Activated naive CD8-positive, alpha-beta T cell treated with anti-CD3 and anti-CD28 coated beads for 36 hours (primary cell): ENCODE measurements at regions not wholly inside any gene's neighbourhood (a gene's known extent, or its start where the extent isn't known, plus 50 kb on each side); places are given as distances from the start of the nearest gene placed in this dataset.

Experiments
- DNase-seq: peaks from one replicate; pipeline ENCODE4 v3.0.0; 2021
- H3K27ac Mint-ChIP-seq: one replicate; pipeline ENCODE4 v1.8.0; 2022; ENCODE audit warnings: mild to moderate bottlenecking, moderate library complexity, mixed read lengths
- H3K27me3 Mint-ChIP-seq: one replicate; pipeline ENCODE4 v1.8.0; 2022; ENCODE audit warnings: mild to moderate bottlenecking, mixed read lengths
- H3K36me3 Mint-ChIP-seq: one replicate; pipeline ENCODE4 v1.8.0; 2021; ENCODE audit warnings: mild to moderate bottlenecking, mixed read lengths
- H3K4me1 Mint-ChIP-seq: one replicate; pipeline ENCODE4 v1.8.0; 2021; ENCODE audit warnings: mixed read lengths
- H3K4me3 Mint-ChIP-seq: one replicate; pipeline ENCODE4 v1.8.0; 2022; ENCODE audit warnings: mild to moderate bottlenecking, moderate library complexity, mixed read lengths
- H3K9me3 Mint-ChIP-seq: one replicate; pipeline ENCODE4 v1.8.0; 2022; ENCODE audit warnings: mixed read lengths

GRCh38 chr5:124055751-124056150, 543.8 kb downstream of the CSNK1G3 start:
- Mint-ChIP-seq H3K27me3 (peaks cover 3% of the 10 kb centered on the region), H3K9me3 (no peaks in the 10 kb centered on the region), H3K36me3 (no peaks in the 10 kb centered on the region), H3K27ac (no peak overlapping the region), H3K4me3 (no peak overlapping the region), H3K4me1 (peaks cover 5% of the 10 kb centered on the region)
- no peak for DNase-seq

GRCh38 chr5:124054564-124054963, 542.6 kb downstream of the CSNK1G3 start:
- Mint-ChIP-seq H3K4me3 (no peak overlapping the region), H3K27ac (no peak overlapping the region), H3K9me3 (no peaks in the 10 kb centered on the region), H3K36me3 (no peaks in the 10 kb centered on the region), H3K4me1 (peaks cover 5% of the 10 kb centered on the region), H3K27me3 (peaks cover 3% of the 10 kb centered on the region)
- DNase-seq: no peak

- DNase-seq: no peak
- Mint-ChIP-seq H3K36me3 (no peaks in the 10 kb centered on the region), H3K9me3 (no peaks in the 10 kb centered on the region), H3K4me1 (peaks cover 5% of the 10 kb centered on the region), H3K4me3 (no peak overlapping the region), H3K27ac (no peak overlapping the region), H3K27me3 (peaks cover 3% of the 10 kb centered on the region)
These were observed 541.4 kb downstream of the CSNK1G3 start for GRCh38 chr5:124053340-124053739.

GRCh38 chr5:124052201-124052600, 540.2 kb downstream of the CSNK1G3 start:
- no peak for DNase-seq
- Mint-ChIP-seq H3K9me3 (no peaks in the 10 kb centered on the region), H3K27me3 (peaks cover 2% of the 10 kb centered on the region), H3K4me3 (no peak overlapping the region), H3K36me3 (no peaks in the 10 kb centered on the region), H3K27ac (no peak overlapping the region), H3K4me1 (no peaks in the 10 kb centered on the region)

- H3K36me3 Mint-ChIP-seq: no peaks in the 10 kb centered on the region
- H3K4me3 Mint-ChIP-seq: no peak overlapping the region
- H3K4me1 Mint-ChIP-seq: no peaks in the 10 kb centered on the region
- H3K9me3 Mint-ChIP-seq: no peaks in the 10 kb centered on the region
- H3K27ac Mint-ChIP-seq: no peak overlapping the region
- DNase-seq: no peak
- H3K27me3 Mint-ChIP-seq: no peaks in the 10 kb centered on the region
These were observed 538.3 kb downstream of the CSNK1G3 start for GRCh38 chr5:124050120-124050770.

- Mint-ChIP-seq H3K27ac (no peak overlapping the region), H3K9me3 (peaks cover 1% of the 10 kb centered on the region), H3K4me1 (no peaks in the 10 kb centered on the region), H3K4me3 (no peak overlapping the region), H3K36me3 (no peaks in the 10 kb centered on the region), H3K27me3 (no peaks in the 10 kb centered on the region)
- DNase-seq: no peak
These were observed 533.4 kb downstream of the CSNK1G3 start for GRCh38 chr5:124045412-124045811.

- Mint-ChIP-seq H3K27me3 (no peaks in the 10 kb centered on the region), H3K9me3 (peaks cover 1% of the 10 kb centered on the region), H3K4me1 (no peaks in the 10 kb centered on the region), H3K27ac (no peak overlapping the region), H3K4me3 (no peak overlapping the region), H3K36me3 (no peaks in the 10 kb centered on the region)
- no peak for DNase-seq
These were observed 532.6 kb downstream of the CSNK1G3 start for GRCh38 chr5:124044613-124045012.

GRCh38 chr5:124043456-124043855, 531.5 kb downstream of the CSNK1G3 start:
- H3K27me3 Mint-ChIP-seq: no peaks in the 10 kb centered on the region
- no peaks in the 10 kb centered on the region for H3K4me1 Mint-ChIP-seq
- no peak overlapping the region for H3K27ac Mint-ChIP-seq
- no peaks in the 10 kb centered on the region for H3K36me3 Mint-ChIP-seq
- H3K9me3 Mint-ChIP-seq: peaks cover 1% of the 10 kb centered on the region
- no peak overlapping the region for H3K4me3 Mint-ChIP-seq
- no peak for DNase-seq

- Mint-ChIP-seq H3K9me3 (peaks cover 1% of the 10 kb centered on the region), H3K27me3 (no peaks in the 10 kb centered on the region), H3K4me1 (no peaks in the 10 kb centered on the region), H3K4me3 (no peak overlapping the region), H3K27ac (no peak overlapping the region), H3K36me3 (no peaks in the 10 kb centered on the region)
- no peak for DNase-seq
These were observed 528.8 kb downstream of the CSNK1G3 start for GRCh38 chr5:124040799-124041198.

- no peaks in the 10 kb centered on the region for H3K27me3 Mint-ChIP-seq
- H3K9me3 Mint-ChIP-seq: peaks cover 1% of the 10 kb centered on the region
- no peaks in the 10 kb centered on the region for H3K4me1 Mint-ChIP-seq
- H3K4me3 Mint-ChIP-seq: no peak overlapping the region
- no peak for DNase-seq
- H3K27ac Mint-ChIP-seq: no peak overlapping the region
- H3K36me3 Mint-ChIP-seq: no peaks in the 10 kb centered on the region
These were observed 527.4 kb downstream of the CSNK1G3 start for GRCh38 chr5:124039410-124039809.

GRCh38 chr5:124036786-124037185, 524.8 kb downstream of the CSNK1G3 start:
- H3K4me3 Mint-ChIP-seq: no peak overlapping the region
- no peaks in the 10 kb centered on the region for H3K27me3 Mint-ChIP-seq
- H3K9me3 Mint-ChIP-seq: no peaks in the 10 kb centered on the region
- DNase-seq: no peak
- H3K4me1 Mint-ChIP-seq: no peaks in the 10 kb centered on the region
- H3K27ac Mint-ChIP-seq: no peak overlapping the region
- H3K36me3 Mint-ChIP-seq: no peaks in the 10 kb centered on the region

GRCh38 chr5:124034963-124035362, 523.0 kb downstream of the CSNK1G3 start:
- H3K27ac Mint-ChIP-seq: no peak overlapping the region
- H3K4me3 Mint-ChIP-seq: no peak overlapping the region
- no peaks in the 10 kb centered on the region for H3K4me1 Mint-ChIP-seq
- no peak for DNase-seq
- H3K27me3 Mint-ChIP-seq: no peaks in the 10 kb centered on the region
- H3K9me3 Mint-ChIP-seq: no peaks in the 10 kb centered on the region
- H3K36me3 Mint-ChIP-seq: no peaks in the 10 kb centered on the region

GRCh38 chr5:124034083-124034700, 522.2 kb downstream of the CSNK1G3 start:
- Mint-ChIP-seq H3K4me1 (no peaks in the 10 kb centered on the region), H3K36me3 (no peaks in the 10 kb centered on the region), H3K9me3 (no peaks in the 10 kb centered on the region), H3K4me3 (no peak overlapping the region), H3K27me3 (no peaks in the 10 kb centered on the region), H3K27ac (no peak overlapping the region)
- no peak for DNase-seq

- no peak for DNase-seq
- no peaks in the 10 kb centered on the region for H3K27me3 Mint-ChIP-seq
- H3K9me3 Mint-ChIP-seq: no peaks in the 10 kb centered on the region
- H3K4me3 Mint-ChIP-seq: no peak overlapping the region
- no peaks in the 10 kb centered on the region for H3K36me3 Mint-ChIP-seq
- H3K27ac Mint-ChIP-seq: no peak overlapping the region
- no peaks in the 10 kb centered on the region for H3K4me1 Mint-ChIP-seq
These were observed 518.1 kb downstream of the CSNK1G3 start for GRCh38 chr5:124030043-124030491.

GRCh38 chr5:124027441-124027840, 515.5 kb downstream of the CSNK1G3 start:
- Mint-ChIP-seq H3K9me3 (no peaks in the 10 kb centered on the region), H3K36me3 (no peaks in the 10 kb centered on the region), H3K27ac (no peak overlapping the region), H3K27me3 (no peaks in the 10 kb centered on the region), H3K4me1 (no peaks in the 10 kb centered on the region), H3K4me3 (no peak overlapping the region)
- no peak for DNase-seq

GRCh38 chr5:124025306-124025845, 513.4 kb downstream of the CSNK1G3 start:
- H3K27ac Mint-ChIP-seq: no peak overlapping the region
- DNase-seq: no peak
- H3K36me3 Mint-ChIP-seq: no peaks in the 10 kb centered on the region
- H3K4me1 Mint-ChIP-seq: no peaks in the 10 kb centered on the region
- no peak overlapping the region for H3K4me3 Mint-ChIP-seq
- no peaks in the 10 kb centered on the region for H3K27me3 Mint-ChIP-seq
- H3K9me3 Mint-ChIP-seq: peaks cover 3% of the 10 kb centered on the region
